HEK293 (cell line): ENCODE measurements at regions not wholly inside any gene's neighbourhood (a gene's known extent, or its start where the extent isn't known, plus 50 kb on each side); places are given as distances from the start of the nearest gene placed in this dataset.

Source experiments
- CTCF ChIA-PET: fragments of 350-600 bp; formaldehyde crosslinking; extraction: SDS; loops from one replicate; lab custom pipeline; 2021; ENCODE audit warnings: antibody characterized with exemption; lab: Yijun Ruan, JAX
- POLR2A ChIA-PET: fragments of 300-600 bp; formaldehyde crosslinking; extraction: SDS; loops from one replicate; lab custom pipeline; 2020; ENCODE audit warnings: antibody characterized with exemption, inconsistent platforms; lab: Yijun Ruan, JAX
- H3K27ac ChIP-seq: fragments of 200-500 bp; sonication (Bioruptor generic); 2 replicates; pipeline ENCODE4 v1.5.1; 2014; ENCODE audit warnings: low read depth, low read length, control low read depth, inconsistent platforms; ENCODE audit errors: extremely low read depth
- H3K36me3 ChIP-seq, 2 experiments: fragments of 200-500 bp in 1 of 2; sonication (Bioruptor generic) in 1 of 2; 1 replicate in 1 of 2; 2 replicates in 1 of 2; pipeline ENCODE4 v1.5.1; 2014 to 2017; ENCODE audit warnings: inconsistent platforms in 2 of 2, low read length in 2 of 2; ENCODE audit not compliant: control insufficient read depth in 2 of 2, insufficient read depth in 1 of 2
- H3K4me1 ChIP-seq: fragments of 200-500 bp; sonication (Bioruptor generic); 2 replicates; pipeline ENCODE4 v1.5.1; 2014; ENCODE audit warnings: mild to moderate bottlenecking, low read length, inconsistent platforms; ENCODE audit not compliant: control insufficient read depth, insufficient read depth
- H3K4me3 ChIP-seq: 2 replicates; pipeline ENCODE4 v1.5.1; 2011; ENCODE audit warnings: low read depth, mild to moderate bottlenecking, control low read depth, low read length, moderate library complexity
- H3K9me3 ChIP-seq: fragments of 200-500 bp; sonication (Bioruptor generic); 2 replicates; pipeline ENCODE4 v1.5.1; 2014; ENCODE audit warnings: low read depth, low read length, inconsistent platforms; ENCODE audit not compliant: control insufficient read depth, insufficient read depth
- BCL11A ChIP-seq: fragments of 450-650 bp; formaldehyde crosslinking; IDR thresholded peaks from 2 replicates; pipeline ENCODE4 v1.5.1; 2016; ENCODE audit warnings: low read depth, missing biosample characterization, missing genetic modification characterization
- GFI1B ChIP-seq: fragments of 450-650 bp; formaldehyde crosslinking; IDR thresholded peaks from 2 replicates; pipeline ENCODE4 v1.5.1; 2016; ENCODE audit warnings: missing biosample characterization, missing genetic modification characterization
- GLI4 ChIP-seq: fragments of 450-650 bp; formaldehyde crosslinking; IDR thresholded peaks from 2 replicates; pipeline ENCODE4 v1.5.1; 2016; ENCODE audit warnings: missing biosample characterization, missing genetic modification characterization
- KLF8 ChIP-seq: fragments of 450-650 bp; formaldehyde crosslinking; IDR thresholded peaks from 2 replicates; pipeline ENCODE4 v1.5.1; 2016; ENCODE audit warnings: missing biosample characterization, missing genetic modification characterization
- MEIS1 ChIP-seq: sonication (generic); formaldehyde crosslinking; IDR thresholded peaks from 2 replicates; pipeline ENCODE4 v1.8.1; 2022; ENCODE audit warnings: missing genetic modification reagents, mild to moderate bottlenecking, borderline replicate concordance
- OVOL3 ChIP-seq: fragments of 450-650 bp; formaldehyde crosslinking; IDR thresholded peaks from 2 replicates; pipeline ENCODE4 v1.5.1; 2016; ENCODE audit warnings: missing biosample characterization, missing genetic modification characterization
- SCRT1 ChIP-seq: fragments of 450-650 bp; formaldehyde crosslinking; IDR thresholded peaks from 2 replicates; pipeline ENCODE4 v1.5.1; 2016; ENCODE audit warnings: missing biosample characterization, missing genetic modification characterization, borderline replicate concordance
- ZBTB7A ChIP-seq: fragments of 450-650 bp; formaldehyde crosslinking; IDR thresholded peaks from 2 replicates; pipeline ENCODE4 v1.5.1; 2016; ENCODE audit warnings: low read depth, missing biosample characterization, missing genetic modification characterization
- ZEB2 ChIP-seq: fragments of 450-650 bp; formaldehyde crosslinking; IDR thresholded peaks from 2 replicates; pipeline ENCODE4 v1.5.1; 2016; ENCODE audit warnings: missing biosample characterization, missing genetic modification characterization
- ZFP3 ChIP-seq: fragments of 450-650 bp; formaldehyde crosslinking; IDR thresholded peaks from 2 replicates; pipeline ENCODE4 v1.5.1; 2016; ENCODE audit warnings: low read depth, missing biosample characterization, missing genetic modification characterization
- ZIC2 ChIP-seq: fragments of 450-650 bp; formaldehyde crosslinking; IDR thresholded peaks from 2 replicates; pipeline ENCODE4 v1.5.1; 2016; ENCODE audit warnings: missing biosample characterization, missing genetic modification characterization
- ZNF146 ChIP-seq: fragments of 450-650 bp; formaldehyde crosslinking; IDR thresholded peaks from 2 replicates; pipeline ENCODE4 v1.5.1; 2016; ENCODE audit warnings: missing biosample characterization, missing genetic modification characterization
- ZNF248 ChIP-seq: fragments of 450-650 bp; formaldehyde crosslinking; IDR thresholded peaks from 2 replicates; pipeline ENCODE4 v1.5.1; 2017; ENCODE audit warnings: missing biosample characterization, missing genetic modification characterization
- ZNF391 ChIP-seq: fragments of 450-650 bp; formaldehyde crosslinking; IDR thresholded peaks from 2 replicates; pipeline ENCODE4 v1.5.1; 2016; ENCODE audit warnings: low read depth, missing biosample characterization, missing genetic modification characterization, borderline replicate concordance
- ZNF394 ChIP-seq: fragments of 450-650 bp; formaldehyde crosslinking; IDR thresholded peaks from 2 replicates; pipeline ENCODE4 v1.5.1; 2016; ENCODE audit warnings: missing biosample characterization, missing genetic modification characterization, mild to moderate bottlenecking, moderate library complexity, borderline replicate concordance
- ZNF423 ChIP-seq: fragments of 450-650 bp; formaldehyde crosslinking; IDR thresholded peaks from 2 replicates; pipeline ENCODE4 v1.5.1; 2016; ENCODE audit warnings: missing biosample characterization, missing genetic modification characterization
- ZNF513 ChIP-seq: fragments of 450-650 bp; IDR thresholded peaks from 2 replicates; pipeline ENCODE4 v1.5.1; 2018; ENCODE audit warnings: missing biosample characterization, missing genetic modification characterization
- ZNF518A ChIP-seq: fragments of 450-650 bp; formaldehyde crosslinking; conservative IDR thresholded peaks from 2 replicates; pipeline ENCODE4 v1.5.1; 2016; ENCODE audit warnings: low read depth, missing biosample characterization, missing genetic modification characterization
- ZNF555 ChIP-seq: fragments of 450-650 bp; formaldehyde crosslinking; conservative IDR thresholded peaks from 2 replicates; pipeline ENCODE4 v1.5.1; 2017; ENCODE audit warnings: missing biosample characterization, mild to moderate bottlenecking, missing genetic modification characterization, inconsistent platforms
- ZNF580 ChIP-seq: fragments of 450-650 bp; formaldehyde crosslinking; IDR thresholded peaks from 2 replicates; pipeline ENCODE4 v1.5.1; 2016; ENCODE audit warnings: missing biosample characterization, missing genetic modification characterization
- ZNF623 ChIP-seq: fragments of 450-650 bp; formaldehyde crosslinking; IDR thresholded peaks from 2 replicates; pipeline ENCODE4 v1.5.1; 2016; ENCODE audit warnings: missing biosample characterization, missing genetic modification characterization
- ZNF654 ChIP-seq: fragments of 450-650 bp; formaldehyde crosslinking; IDR thresholded peaks from 2 replicates; pipeline ENCODE4 v1.5.1; 2016; ENCODE audit warnings: low read depth, missing biosample characterization, missing genetic modification characterization
- ZNF664 ChIP-seq: fragments of 450-650 bp; formaldehyde crosslinking; IDR thresholded peaks from 2 replicates; pipeline ENCODE4 v1.5.1; 2016; ENCODE audit warnings: missing biosample characterization, missing genetic modification characterization
- ZNF76 ChIP-seq: fragments of 450-650 bp; formaldehyde crosslinking; IDR thresholded peaks from 2 replicates; pipeline ENCODE4; 2016; ENCODE audit warnings: low read depth, missing biosample characterization, missing genetic modification characterization, borderline replicate concordance
- ZNF768 ChIP-seq: fragments of 450-650 bp; formaldehyde crosslinking; IDR thresholded peaks from 2 replicates; pipeline ENCODE4 v1.5.1; 2018; ENCODE audit warnings: missing biosample characterization, mild to moderate bottlenecking, missing genetic modification characterization
- ZNF777 ChIP-seq: fragments of 450-650 bp; formaldehyde crosslinking; IDR thresholded peaks from 2 replicates; pipeline ENCODE4 v1.5.1; 2017; ENCODE audit warnings: missing biosample characterization, missing genetic modification characterization, borderline replicate concordance

- no peak overlapping the region for H3K27ac ChIP-seq
- H3K4me1 ChIP-seq: peaks cover 3% of the 10 kb centered on the region; the same call in 1 of the 2 replicates
- no peaks in the 10 kb centered on the region for H3K9me3 ChIP-seq
- H3K4me3 ChIP-seq: no peak overlapping the region
- ChIA-PET CTCF (interaction anchor here (0.6 to 0.7 kb wide), 2 partner anchors 12 to 158 kb away, joined by 3 read pairs; no protein-coding TSS in a partner anchor), POLR2A (no interaction called here)
- TF ChIP-seq ZNF555 (tag by site-specific recombination) (no peak), ZNF768 (0 out of 2 replicates have a peak, but pooled peaks have one; percentile 41)
- TF ChIP-seq, all 188 proteins: peak for 1
- H3K36me3 ChIP-seq: no peaks in the 10 kb centered on the region
Observed at GRCh38 chr7:24501443-24502134, 71.7 kb upstream of the PALS2 start.

GRCh38 chr7:24502135-24502488, 71.1 kb upstream of the PALS2 start:
- no peak overlapping the region for H3K4me3 ChIP-seq
- H3K4me1 ChIP-seq: peaks cover 3% of the 10 kb centered on the region; the same call in 1 of the 2 replicates
- H3K36me3 ChIP-seq: no peaks in the 10 kb centered on the region
- POLR2A ChIA-PET: no interaction called here
- H3K27ac ChIP-seq: no peak overlapping the region
- TF ChIP-seq ZEB2 (tag by site-specific recombination) (no peak), ZFP3 (no peak), ZIC2 (tag by site-specific recombination) (no peak), ZNF391 (no peak), ZNF423 (tag by site-specific recombination) (no peak), GLI4 (no peak), ZBTB7A (tag by site-specific recombination) (no peak), BCL11A (tag by site-specific recombination) (no peak), GFI1B (no peak), ZNF513 (tag by site-specific recombination) (no peak), MEIS1 (CRISPR knock-in tag) (no peak)
- CTCF ChIA-PET: interaction anchor here (0.6 kb wide), 1 partner anchor 12 kb away, joined by 3 read pairs; no protein-coding TSS in a partner anchor
- no peaks in the 10 kb centered on the region for H3K9me3 ChIP-seq

GRCh38 chr7:24503506-24503905, 69.7 kb upstream of the PALS2 start:
- H3K36me3 ChIP-seq: no peaks in the 10 kb centered on the region
- no peaks in the 10 kb centered on the region for H3K9me3 ChIP-seq
- no peak overlapping the region for H3K4me3 ChIP-seq
- H3K4me1 ChIP-seq: peaks cover 3% of the 10 kb centered on the region; the same call in 1 of the 2 replicates
- ChIA-PET CTCF (interaction anchor here (1.1 kb wide), 1 partner anchor 9 kb away, joined by 3 read pairs; no protein-coding TSS in a partner anchor), POLR2A (no interaction called here)
- H3K27ac ChIP-seq: no peak overlapping the region
- TF ChIP-seq ZNF654 (tag by site-specific recombination) (no peak), KLF8 (tag by site-specific recombination) (no peak), ZNF777 (no peak), ZNF518A (no peak), ZNF146 (no peak), ZNF580 (tag by site-specific recombination) (no peak), ZFP3 (no peak), ZNF664 (tag by site-specific recombination) (no peak), ZNF391 (no peak), ZNF623 (tag by site-specific recombination) (no peak), OVOL3 (tag by site-specific recombination) (no peak), ZNF248 (tag by site-specific recombination) (no peak), ZNF76 (tag by site-specific recombination) (no peak), ZNF394 (tag by site-specific recombination) (no peak), SCRT1 (tag by site-specific recombination) (no peak)
